ENCODE measurements at regions not wholly inside any gene's neighbourhood (a gene's known extent, or its start where the extent isn't known, plus 50 kb on each side); places are given as distances from the start of the nearest gene placed in this dataset.
"Not testable (repeated sequence)": the region's sequence is repeated elsewhere in the genome, so short reads cannot be mapped to it uniquely, and the experiment has no call there.

DNA sequence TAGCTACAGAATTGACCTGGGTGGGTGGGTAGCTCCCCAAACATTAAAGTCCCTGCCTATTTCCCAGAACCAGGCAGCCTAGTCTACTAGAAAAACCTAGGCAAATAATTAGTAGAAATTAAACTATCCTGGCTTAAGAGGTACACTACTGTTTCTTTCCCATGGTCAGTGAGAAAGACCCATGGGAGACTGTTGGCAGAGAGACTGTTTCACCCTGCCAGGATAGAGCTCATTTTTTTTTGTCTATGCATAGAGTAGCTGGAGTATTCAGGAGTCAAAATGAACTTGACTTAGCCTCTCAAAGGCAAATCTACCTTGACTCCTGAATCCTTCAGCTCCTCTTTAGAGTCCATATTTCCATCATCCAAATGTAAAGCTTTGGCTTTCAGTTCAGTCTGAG lies 107.0 kb upstream of the AR start:
- H3K27ac ChIP-seq: no peak overlapping the region
- no peaks in the 10 kb centered on the region for H3K4me1 ChIP-seq
- TF ChIP-seq, protein P1, sequence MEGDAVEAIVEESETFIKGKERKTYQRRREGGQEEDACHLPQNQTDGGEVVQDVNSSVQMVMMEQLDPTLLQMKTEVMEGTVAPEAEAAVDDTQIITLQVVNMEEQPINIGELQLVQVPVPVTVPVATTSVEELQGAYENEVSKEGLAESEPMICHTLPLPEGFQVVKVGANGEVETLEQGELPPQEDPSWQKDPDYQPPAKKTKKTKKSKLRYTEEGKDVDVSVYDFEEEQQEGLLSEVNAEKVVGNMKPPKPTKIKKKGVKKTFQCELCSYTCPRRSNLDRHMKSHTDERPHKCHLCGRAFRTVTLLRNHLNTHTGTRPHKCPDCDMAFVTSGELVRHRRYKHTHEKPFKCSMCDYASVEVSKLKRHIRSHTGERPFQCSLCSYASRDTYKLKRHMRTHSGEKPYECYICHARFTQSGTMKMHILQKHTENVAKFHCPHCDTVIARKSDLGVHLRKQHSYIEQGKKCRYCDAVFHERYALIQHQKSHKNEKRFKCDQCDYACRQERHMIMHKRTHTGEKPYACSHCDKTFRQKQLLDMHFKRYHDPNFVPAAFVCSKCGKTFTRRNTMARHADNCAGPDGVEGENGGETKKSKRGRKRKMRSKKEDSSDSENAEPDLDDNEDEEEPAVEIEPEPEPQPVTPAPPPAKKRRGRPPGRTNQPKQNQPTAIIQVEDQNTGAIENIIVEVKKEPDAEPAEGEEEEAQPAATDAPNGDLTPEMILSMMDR (IDR thresholded peaks at IDR 0.05): no peak
- no peak for TF ChIP-seq EP300 (IDR thresholded peaks at IDR 0.05)
- no peak for TF ChIP-seq POLR2A (IDR thresholded peaks at IDR 0.05)
- TF ChIP-seq POLR2AphosphoS5 (IDR thresholded peaks at IDR 0.05): no peak
- no peaks in the 10 kb centered on the region for H3K27me3 ChIP-seq
- no peaks in the 10 kb centered on the region for H3K36me3 ChIP-seq
- ATAC-seq: no peak
- H3K9me3 ChIP-seq: no peaks in the 10 kb centered on the region
- H3K4me3 ChIP-seq: no peak overlapping the region

DNA sequence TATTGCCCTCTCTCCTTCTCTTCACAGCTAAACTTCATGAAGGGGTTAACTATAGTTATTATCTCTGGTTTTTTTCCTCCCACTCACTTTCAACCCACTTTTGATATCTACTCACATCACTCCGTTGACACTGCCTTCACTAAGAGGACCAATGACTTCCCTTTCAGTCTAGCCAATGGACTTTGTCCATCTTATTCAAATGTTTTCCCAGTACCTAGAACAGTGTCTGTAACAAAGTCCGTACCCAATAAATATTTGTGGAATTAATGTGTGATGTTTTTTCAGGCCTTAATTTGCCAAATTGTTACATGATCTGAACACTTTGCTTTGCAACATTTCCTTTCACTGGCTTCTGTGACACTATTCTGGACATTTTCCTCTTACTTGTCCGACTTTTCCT lies 106.0 kb upstream of the AR start:
- ATAC-seq: no peak
- Histone ChIP-seq H3K27ac (no peak overlapping the region), H3K36me3 (no peaks in the 10 kb centered on the region), H3K9me3 (no peaks in the 10 kb centered on the region), H3K4me1 (no peaks in the 10 kb centered on the region), H3K4me3 (no peak overlapping the region), H3K27me3 (no peaks in the 10 kb centered on the region)
- TF ChIP-seq EP300 (IDR thresholded peaks at IDR 0.05): no peak
- TF ChIP-seq, protein P1 (IDR thresholded peaks at IDR 0.05): no peak
- TF ChIP-seq POLR2A (IDR thresholded peaks at IDR 0.05): no peak
- no peak for TF ChIP-seq POLR2AphosphoS5 (IDR thresholded peaks at IDR 0.05)
- 63 to 94% methylated on average over 2 of the region's 3 CpGs for WGBS, 2 donors (ENCODE audit: low coverage in 1 of 2)

DNA sequence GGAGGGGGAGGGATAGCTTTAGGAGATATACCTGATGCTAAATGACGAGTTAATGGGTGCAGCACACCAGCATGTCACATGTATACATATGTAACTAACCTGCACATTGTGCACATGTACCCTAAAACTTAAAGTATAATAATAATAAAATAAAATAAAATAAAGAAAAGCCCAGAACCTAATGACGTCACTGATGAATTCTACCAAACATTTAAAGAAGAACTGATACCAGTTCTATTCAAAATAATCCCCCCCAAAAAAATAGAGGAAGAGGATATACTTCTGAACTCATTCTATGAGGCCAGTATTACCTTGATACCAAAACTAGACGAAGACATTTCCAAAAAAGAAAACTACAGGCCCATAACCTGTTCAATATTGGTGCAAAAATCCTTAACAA lies 68.6 kb upstream of the AR start:
- not testable (repeated sequence) for H3K9me3 ChIP-seq, H3K4me3 ChIP-seq, H3K4me1 ChIP-seq, H3K27me3 ChIP-seq, H3K36me3 ChIP-seq, H3K27ac ChIP-seq, ATAC-seq
- WGBS, 2 donors (ENCODE audit: low coverage in 1 of 2): 26 to 75% methylated on average over 2 of the region's 3 CpGs

DNA sequence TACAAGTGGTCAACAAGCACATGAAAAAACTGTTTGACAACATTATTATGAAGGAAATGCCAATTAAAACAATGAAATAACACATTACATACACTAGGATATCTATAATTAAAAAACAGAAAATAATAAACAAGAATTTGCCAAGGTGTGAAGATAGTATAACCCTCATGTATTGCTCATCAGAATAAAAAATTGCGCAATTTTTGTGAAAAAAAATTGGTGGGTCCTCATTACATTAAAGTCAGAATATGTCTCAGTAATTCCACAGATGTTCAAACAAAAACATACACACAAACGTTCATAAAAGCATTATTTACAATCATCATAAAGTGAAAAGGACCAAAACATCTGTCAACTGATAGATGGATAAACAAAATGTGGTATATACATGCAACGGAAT lies 63.0 kb upstream of the AR start:
- Histone ChIP-seq H3K36me3 (no peaks in the 10 kb centered on the region), H3K9me3 (no peaks in the 10 kb centered on the region), H3K4me3 (no peak overlapping the region), H3K4me1 (no peaks in the 10 kb centered on the region), H3K27ac (no peak overlapping the region), H3K27me3 (no peaks in the 10 kb centered on the region)
- no peak for ATAC-seq
- TF ChIP-seq, protein P1 (IDR thresholded peaks at IDR 0.05): no peak
- TF ChIP-seq EP300 (IDR thresholded peaks at IDR 0.05) (no peak), POLR2A (IDR thresholded peaks at IDR 0.05) (no peak), POLR2AphosphoS5 (IDR thresholded peaks at IDR 0.05) (no peak)
- WGBS, 2 donors (ENCODE audit: low coverage in 1 of 2): 53 to 56% methylated on average over 3 of the region's 3 CpGs

Data from gastroesophageal sphincter (tissue), 4 donors.